ENCODE measurements at regions not wholly inside any gene's neighbourhood (a gene's known extent, or its start where the extent isn't known, plus 50 kb on each side); places are given as distances from the start of the nearest gene placed in this dataset.

GRCh38 chr6:54609981-54610380 lies 236.6 kb upstream of the FAM83B start:
- H3K27me3 ChIP-seq, result no peaks in the 10 kb centered on the region
- no peak overlapping the region for H3K27ac ChIP-seq
- H3K36me3 ChIP-seq, result no peaks in the 10 kb centered on the region
- intact Hi-C loops (cut with DNase I), result no loop called here
- no peaks in the 10 kb centered on the region for H3K9me3 ChIP-seq
- no peak for DNase-seq
- H3K4me3 ChIP-seq, result no peak overlapping the region
- no peaks in the 10 kb centered on the region for H3K4me1 ChIP-seq
- TF ChIP-seq POLR2AphosphoS5 (IDR thresholded peaks at IDR 0.05) (no peak), EP300 (IDR thresholded peaks at IDR 0.05) (no peak), POLR2A (IDR thresholded peaks at IDR 0.05) (no peak), CTCF (IDR thresholded peaks at IDR 0.05) (no peak)

GRCh38 chr6:54613596-54613995 lies 233.0 kb upstream of the FAM83B start:
- no peak for TF ChIP-seq CTCF (IDR thresholded peaks at IDR 0.05)
- TF ChIP-seq POLR2AphosphoS5 (IDR thresholded peaks at IDR 0.05), result no peak
- no peak for TF ChIP-seq EP300 (IDR thresholded peaks at IDR 0.05)
- TF ChIP-seq POLR2A (IDR thresholded peaks at IDR 0.05), result no peak
- WGBS, 2 donors, result 72 to 76% methylated on average over 1 of the region's 1 CpG

GRCh38 chr6:54614499-54615195 lies 231.9 kb upstream of the FAM83B start:
- Histone ChIP-seq H3K27ac (no peak overlapping the region), H3K9me3 (no peaks in the 10 kb centered on the region), H3K4me3 (no peak overlapping the region), H3K4me1 (peaks cover 0 to 17% (median 12%) of the 10 kb centered on the region in 4 donors), H3K27me3 (no peaks in the 10 kb centered on the region), H3K36me3 (no peaks in the 10 kb centered on the region)
- no peak for DNase-seq
- intact Hi-C loops (cut with DNase I), result no loop called here
- no peak for TF ChIP-seq POLR2A (IDR thresholded peaks at IDR 0.05)
- TF ChIP-seq POLR2AphosphoS5 (IDR thresholded peaks at IDR 0.05), result no peak
- no peak for TF ChIP-seq CTCF (IDR thresholded peaks at IDR 0.05)
- TF ChIP-seq EP300 (IDR thresholded peaks at IDR 0.05), result no peak
- 84 to 93% methylated on average over 9 of the region's 9 CpGs for WGBS, 2 donors

More at GRCh38 chr6:54613596-54613995, 233.0 kb upstream of the FAM83B start:
- Histone ChIP-seq H3K27ac (no peak overlapping the region), H3K36me3 (no peaks in the 10 kb centered on the region), H3K4me3 (no peak overlapping the region), H3K4me1 (peaks cover 0 to 17% (median 11%) of the 10 kb centered on the region in 4 donors), H3K27me3 (no peaks in the 10 kb centered on the region), H3K9me3 (no peaks in the 10 kb centered on the region)
- intact Hi-C loops (cut with DNase I), result no loop called here
- DNase-seq, result no peak

GRCh38 chr6:54617730-54618129 lies 228.8 kb upstream of the FAM83B start:
- H3K4me1 ChIP-seq, result peaks cover 0 to 17% (median 12%) of the 10 kb centered on the region in 4 donors
- H3K36me3 ChIP-seq, result no peaks in the 10 kb centered on the region
- TF ChIP-seq POLR2AphosphoS5 (IDR thresholded peaks at IDR 0.05) (no peak), EP300 (IDR thresholded peaks at IDR 0.05) (no peak), POLR2A (IDR thresholded peaks at IDR 0.05) (no peak), CTCF (IDR thresholded peaks at IDR 0.05) (no peak)
- intact Hi-C loops (cut with DNase I), result no loop called here
- 10 to 28% methylated on average over 1 of the region's 1 CpG for WGBS, 2 donors
- no peak overlapping the region for H3K4me3 ChIP-seq
- DNase-seq, result no peak
- no peaks in the 10 kb centered on the region for H3K9me3 ChIP-seq
- peak overlapping the region in 2 of 4 donors; percentile 32 to 45 for H3K27ac ChIP-seq
- H3K27me3 ChIP-seq, result no peaks in the 10 kb centered on the region

GRCh38 chr6:54618572-54618971 lies 228.0 kb upstream of the FAM83B start:
- Histone ChIP-seq H3K27ac (no peak overlapping the region), H3K27me3 (no peaks in the 10 kb centered on the region), H3K9me3 (no peaks in the 10 kb centered on the region), H3K4me1 (peaks cover 0 to 17% (median 12%) of the 10 kb centered on the region in 4 donors), H3K36me3 (no peaks in the 10 kb centered on the region), H3K4me3 (no peak overlapping the region)
- intact Hi-C loops (cut with DNase I), result no loop called here
- TF ChIP-seq EP300 (IDR thresholded peaks at IDR 0.05) (no peak), POLR2AphosphoS5 (IDR thresholded peaks at IDR 0.05) (no peak), CTCF (IDR thresholded peaks at IDR 0.05) (no peak), POLR2A (IDR thresholded peaks at IDR 0.05) (no peak)
- no peak for DNase-seq
